ENCODE measurements at regions not wholly inside any gene's neighbourhood (a gene's known extent, or its start where the extent isn't known, plus 50 kb on each side); places are given as distances from the start of the nearest gene placed in this dataset.

- no peak overlapping the region for H2AFZ ChIP-seq (ENCODE audit: control insufficient read depth, low read length)
- dilution Hi-C loops (cut with MboI; ENCODE audit: extremely low pct_ligation_motif_present, low sequenced_read_pairs), result no loop called here
- FAIRE-seq, result peak; percentile 23
- peak overlapping the region; percentile 37 for H3K4me2 ChIP-seq (ENCODE audit: control insufficient read depth, extremely low read depth, insufficient read depth, low read depth, low read length)
- no peak overlapping the region for H3K9ac ChIP-seq (ENCODE audit: control insufficient read depth, extremely low read depth, insufficient read depth, low read length)
- H3K4me1 ChIP-seq (ENCODE audit: control insufficient read depth, extremely low read depth, insufficient read depth, low read length), result peaks cover 10% of the 10 kb centered on the region
- DNase-seq (ENCODE audit: low read depth, low spot score), result no peak
- no peak overlapping the region for H3K27ac ChIP-seq (ENCODE audit: control insufficient read depth, insufficient read depth, low read length)
- H4K20me1 ChIP-seq (ENCODE audit: control insufficient read depth, extremely low read depth, insufficient read depth, low read length), result no peaks in the 10 kb centered on the region
- H3K27me3 ChIP-seq (ENCODE audit: control insufficient read depth, extremely low read depth, insufficient read depth, low read length), result no peaks in the 10 kb centered on the region
- no peaks in the 10 kb centered on the region for H3K9me1 ChIP-seq (ENCODE audit: control insufficient read depth, extremely low read depth, insufficient read depth, low read length)
- H3K79me2 ChIP-seq (ENCODE audit: control insufficient read depth, insufficient read depth, low read length), result no peaks in the 10 kb centered on the region
- no peaks in the 10 kb centered on the region for H3K9me3 ChIP-seq (ENCODE audit: control insufficient read depth, low read depth, low read length)
- no peaks in the 10 kb centered on the region for H3K36me3 ChIP-seq (ENCODE audit: control insufficient read depth in 2 of 2, extremely low read depth in 1 of 2, insufficient read depth in 2 of 2, low read length in 2 of 2)
- no peak for TF ChIP-seq EZH2 (IDR thresholded peaks at IDR 0.05; ENCODE audit: low read length)
- no peak for TF ChIP-seq CTCF (optimal IDR thresholded peaks at IDR 0.05 in 1 of 3, IDR thresholded peaks at IDR 0.05 in 1 of 3, conservative IDR thresholded peaks at IDR 0.05 in 1 of 3; ENCODE audit: extremely low read depth in 1 of 3, insufficient read depth in 2 of 3, low read length in 3 of 3)
- H3K4me3 ChIP-seq (ENCODE audit: control insufficient read depth in 2 of 3, extremely low read depth in 1 of 3, insufficient read depth in 2 of 3, low read depth in 1 of 3, low read length in 3 of 3), result no peak overlapping the region
Observed at GRCh38 chr9:107847978-107848964, 358.7 kb upstream of the KLF4 start.

DNA sequence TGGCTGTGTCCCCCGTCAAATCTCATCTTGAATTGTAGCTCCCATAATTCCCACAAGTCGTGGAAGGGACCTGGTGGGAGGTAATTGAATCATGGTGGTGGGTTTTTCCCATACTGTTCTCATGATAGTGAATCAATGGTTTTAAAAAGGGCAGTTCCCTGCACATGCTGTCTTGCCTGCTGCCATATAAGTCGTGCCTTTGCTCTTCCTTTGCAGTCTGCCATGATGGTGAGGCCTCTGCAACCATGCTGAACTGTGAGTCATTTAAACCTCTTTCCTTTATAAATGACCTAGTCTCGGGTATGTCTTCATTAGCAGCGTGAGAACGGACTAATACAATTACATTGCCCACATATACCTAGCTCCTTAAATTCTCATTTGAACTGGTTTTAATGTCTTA lies 353.0 kb upstream of the KLF4 start:
- no peaks in the 10 kb centered on the region for H3K9me3 ChIP-seq (ENCODE audit: control insufficient read depth, low read depth, low read length)
- no peak overlapping the region for H3K4me3 ChIP-seq (ENCODE audit: control insufficient read depth in 2 of 3, extremely low read depth in 1 of 3, insufficient read depth in 2 of 3, low read depth in 1 of 3, low read length in 3 of 3)
- no peak overlapping the region for H2AFZ ChIP-seq (ENCODE audit: control insufficient read depth, low read length)
- H4K20me1 ChIP-seq (ENCODE audit: control insufficient read depth, extremely low read depth, insufficient read depth, low read length), result no peaks in the 10 kb centered on the region
- dilution Hi-C loops (cut with MboI; ENCODE audit: extremely low pct_ligation_motif_present, low sequenced_read_pairs), result no loop called here
- H3K4me2 ChIP-seq (ENCODE audit: control insufficient read depth, extremely low read depth, insufficient read depth, low read depth, low read length), result no peak overlapping the region
- H3K9ac ChIP-seq (ENCODE audit: control insufficient read depth, extremely low read depth, insufficient read depth, low read length), result no peak overlapping the region
- H3K27me3 ChIP-seq (ENCODE audit: control insufficient read depth, extremely low read depth, insufficient read depth, low read length), result no peaks in the 10 kb centered on the region
- H3K27ac ChIP-seq (ENCODE audit: control insufficient read depth, insufficient read depth, low read length), result no peak overlapping the region
- DNase-seq (ENCODE audit: low read depth, low spot score), result no peak
- TF ChIP-seq EZH2 (IDR thresholded peaks at IDR 0.05; ENCODE audit: low read length) (no peak), CTCF (optimal IDR thresholded peaks at IDR 0.05 in 1 of 3, IDR thresholded peaks at IDR 0.05 in 1 of 3, conservative IDR thresholded peaks at IDR 0.05 in 1 of 3; ENCODE audit: extremely low read depth in 1 of 3, insufficient read depth in 2 of 3, low read length in 3 of 3) (no peak)
- no peaks in the 10 kb centered on the region for H3K79me2 ChIP-seq (ENCODE audit: control insufficient read depth, insufficient read depth, low read length)
- H3K9me1 ChIP-seq (ENCODE audit: control insufficient read depth, extremely low read depth, insufficient read depth, low read length), result no peaks in the 10 kb centered on the region
- H3K4me1 ChIP-seq (ENCODE audit: control insufficient read depth, extremely low read depth, insufficient read depth, low read length), result no peaks in the 10 kb centered on the region
- no peaks in the 10 kb centered on the region for H3K36me3 ChIP-seq (ENCODE audit: control insufficient read depth in 2 of 2, extremely low read depth in 1 of 2, insufficient read depth in 2 of 2, low read length in 2 of 2)
- no peak for FAIRE-seq

Data from keratinocyte (primary cell).